ENCODE measurements at regions not wholly inside any gene's neighbourhood (a gene's known extent, or its start where the extent isn't known, plus 50 kb on each side); places are given as distances from the start of the nearest gene placed in this dataset.

GRCh38 chr5:86807046-86808031 is 189.6 kb downstream of the COX7C start:
- TF ChIP-seq CTCF (IDR thresholded peaks at IDR 0.05; ENCODE audit: insufficient read depth, low read length, poor library complexity, severe bottlenecking) (no peak), EZH2phosphoT487 (conservative IDR thresholded peaks at IDR 0.05; ENCODE audit: low read length) (no peak)
